H1 (cell line): ENCODE measurements at regions not wholly inside any gene's neighbourhood (a gene's known extent, or its start where the extent isn't known, plus 50 kb on each side); places are given as distances from the start of the nearest gene placed in this dataset.

Experiments
- CHD2 ChIP-seq: IDR thresholded peaks from 2 replicates; pipeline ENCODE4 v1.6.1; 2012; ENCODE audit warnings: low read length, improper control_type of control experiment
- TBP ChIP-seq: IDR thresholded peaks from 2 replicates; pipeline ENCODE4 v1.6.1; 2011; ENCODE audit warnings: low read depth, low read length, improper control_type of control experiment

DNA sequence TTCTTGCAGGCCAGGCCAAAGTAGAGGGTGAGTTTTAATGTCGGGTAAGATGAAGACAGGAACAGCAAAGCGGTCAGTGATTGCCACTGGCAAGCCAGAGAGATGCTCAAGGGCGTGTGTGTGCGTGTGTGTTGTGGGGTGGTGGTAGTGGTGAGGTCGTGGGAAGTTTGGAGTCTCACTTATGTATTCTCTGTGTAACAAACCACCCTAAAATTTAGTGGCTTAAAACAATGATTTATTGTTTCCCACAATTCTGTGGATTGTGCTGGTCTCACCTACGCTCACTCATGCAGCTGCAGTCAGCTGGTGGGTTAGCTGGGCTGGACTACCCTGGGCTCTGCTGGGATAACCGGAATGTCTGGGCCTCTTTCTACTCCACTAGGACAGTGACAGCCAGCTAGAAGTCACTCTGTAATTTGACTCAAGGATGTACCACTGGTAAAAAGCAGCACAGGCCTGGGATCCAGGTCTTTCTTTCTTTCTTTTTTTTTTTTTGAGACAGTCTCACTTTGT lies 50.9 kb upstream of the BHLHE40 start (continued):
- no peak for TF ChIP-seq CHD2
- TF ChIP-seq TBP = no peak
- TF ChIP-seq, all 59 proteins: peak for 0
